ENCODE measurements at regions not wholly inside any gene's neighbourhood (a gene's known extent, or its start where the extent isn't known, plus 50 kb on each side); places are given as distances from the start of the nearest gene placed in this dataset.

- Histone ChIP-seq H3K27me3 (no peaks in the 10 kb centered on the region), H3K36me3 (no peaks in the 10 kb centered on the region), H3K4me1 (no peaks in the 10 kb centered on the region), H3K4me2 (no peak overlapping the region), H4K20me1 (ENCODE audit: low read depth) (no peaks in the 10 kb centered on the region), H3K9ac (no peak overlapping the region), H3F3A (ENCODE audit: low read depth) (no peaks in the 10 kb centered on the region), H3K9me3 (ENCODE audit: low read depth) (no peaks in the 10 kb centered on the region), H2AFZ (replicated peaks) (no peak overlapping the region), H3K4me3 (no peak overlapping the region), H3K79me2 (ENCODE audit: low read depth) (no peaks in the 10 kb centered on the region), H3K27ac (no peak overlapping the region)
- H3K36me3 Mint-ChIP-seq, result no peaks in the 10 kb centered on the region
- H3K27ac Mint-ChIP-seq, result no peak overlapping the region
- no peaks in the 10 kb centered on the region for H3K27me3 Mint-ChIP-seq (ENCODE audit: insufficient read depth, low read depth)
- H3K9me3 Mint-ChIP-seq, result peaks cover 2% of the 10 kb centered on the region
- no peak for DNase-seq (ENCODE audit: low spot score)
- no peak overlapping the region for H3K4me3 Mint-ChIP-seq
- no peak for TF ChIP-seq EZH2 (IDR thresholded peaks at IDR 0.05)
- no peak for TF ChIP-seq CTCF (IDR thresholded peaks at IDR 0.05)
- no peak for TF ChIP-seq EZH2phosphoT487 (IDR thresholded peaks at IDR 0.05)
- no peaks in the 10 kb centered on the region for H3K4me1 Mint-ChIP-seq
Observed at GRCh38 chr4:31294655-31295480, 574.7 kb downstream of the PCDH7 start.

DNA sequence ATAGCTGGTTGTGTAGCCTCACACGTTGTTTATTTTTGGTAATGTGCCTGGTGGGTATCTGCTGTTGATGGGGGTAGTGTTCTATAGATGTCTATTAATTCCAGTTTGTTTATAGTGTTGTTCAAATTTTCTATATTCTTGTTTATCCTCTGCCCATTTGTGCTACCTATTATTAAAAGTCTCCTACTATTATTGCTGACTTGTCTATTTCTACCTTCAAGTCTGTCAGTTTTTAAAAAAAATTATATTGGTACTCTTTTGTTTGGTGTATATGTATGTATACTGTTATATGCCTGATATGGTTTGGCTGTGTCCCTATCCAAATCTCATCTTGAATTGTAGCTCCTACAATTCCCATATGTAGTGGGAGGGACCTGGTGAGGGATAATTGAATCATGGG, 578.6 kb downstream of the PCDH7 start:
- no peaks in the 10 kb centered on the region for H3K27me3 ChIP-seq
- H3K4me1 Mint-ChIP-seq, result no peaks in the 10 kb centered on the region
- H3K79me2 ChIP-seq (ENCODE audit: low read depth), result no peaks in the 10 kb centered on the region
- H4K20me1 ChIP-seq (ENCODE audit: low read depth), result no peaks in the 10 kb centered on the region
- no peaks in the 10 kb centered on the region for H3K9me3 ChIP-seq (ENCODE audit: low read depth)
- no peak for DNase-seq (ENCODE audit: low spot score)
- H3K36me3 ChIP-seq, result no peaks in the 10 kb centered on the region
- H3K27ac Mint-ChIP-seq, result no peak overlapping the region
- TF ChIP-seq EZH2 (IDR thresholded peaks at IDR 0.05) (no peak), EZH2phosphoT487 (IDR thresholded peaks at IDR 0.05) (no peak), CTCF (IDR thresholded peaks at IDR 0.05) (no peak)
- no peak overlapping the region for H3K4me3 ChIP-seq
- H3K4me2 ChIP-seq, result no peak overlapping the region
- H3F3A ChIP-seq (ENCODE audit: low read depth), result no peaks in the 10 kb centered on the region
- no peak overlapping the region for H3K9ac ChIP-seq
- H3K36me3 Mint-ChIP-seq, result no peaks in the 10 kb centered on the region
- no peak overlapping the region for H3K4me3 Mint-ChIP-seq
- H3K27me3 Mint-ChIP-seq (ENCODE audit: insufficient read depth, low read depth), result no peaks in the 10 kb centered on the region
- H3K27ac ChIP-seq, result no peak overlapping the region
- no peaks in the 10 kb centered on the region for H3K4me1 ChIP-seq
- no peaks in the 10 kb centered on the region for H3K9me3 Mint-ChIP-seq
- no peak overlapping the region for H2AFZ ChIP-seq (replicated peaks)

- Mint-ChIP-seq H3K36me3 (no peaks in the 10 kb centered on the region), H3K9me3 (no peaks in the 10 kb centered on the region), H3K4me1 (no peaks in the 10 kb centered on the region), H3K4me3 (no peak overlapping the region), H3K27me3 (ENCODE audit: insufficient read depth, low read depth) (no peaks in the 10 kb centered on the region), H3K27ac (no peak overlapping the region)
- Histone ChIP-seq H3K9ac (no peak overlapping the region), H3K4me1 (no peaks in the 10 kb centered on the region), H4K20me1 (ENCODE audit: low read depth) (no peaks in the 10 kb centered on the region), H3K36me3 (no peaks in the 10 kb centered on the region), H3K4me2 (no peak overlapping the region), H3K4me3 (no peak overlapping the region), H3K79me2 (ENCODE audit: low read depth) (no peaks in the 10 kb centered on the region), H3K27ac (no peak overlapping the region), H3K27me3 (no peaks in the 10 kb centered on the region), H2AFZ (replicated peaks) (no peak overlapping the region), H3K9me3 (ENCODE audit: low read depth) (no peaks in the 10 kb centered on the region), H3F3A (ENCODE audit: low read depth) (no peaks in the 10 kb centered on the region)
- no peak for TF ChIP-seq EZH2phosphoT487 (IDR thresholded peaks at IDR 0.05)
- no peak for TF ChIP-seq CTCF (IDR thresholded peaks at IDR 0.05)
- TF ChIP-seq EZH2 (IDR thresholded peaks at IDR 0.05), result no peak
- DNase-seq (ENCODE audit: low spot score), result no peak
Observed at GRCh38 chr4:31307029-31307428, 586.9 kb downstream of the PCDH7 start.

Data from neural progenitor cell (in vitro differentiated cells).